ENCODE measurements at regions not wholly inside any gene's neighbourhood (a gene's known extent, or its start where the extent isn't known, plus 50 kb on each side); places are given as distances from the start of the nearest gene placed in this dataset.

GRCh38 chr19:29263305-29264135 lies 50.6 kb upstream of the UQCRFS1 start:
- DNase-seq, result peak; percentile 65 to 70

GRCh38 chr19:29264897-29265296 lies 51.9 kb upstream of the UQCRFS1 start:
- no peak for DNase-seq

- DNase-seq, result no peak
Measured at GRCh38 chr19:29265436-29265835, 52.5 kb upstream of the UQCRFS1 start.

DNA sequence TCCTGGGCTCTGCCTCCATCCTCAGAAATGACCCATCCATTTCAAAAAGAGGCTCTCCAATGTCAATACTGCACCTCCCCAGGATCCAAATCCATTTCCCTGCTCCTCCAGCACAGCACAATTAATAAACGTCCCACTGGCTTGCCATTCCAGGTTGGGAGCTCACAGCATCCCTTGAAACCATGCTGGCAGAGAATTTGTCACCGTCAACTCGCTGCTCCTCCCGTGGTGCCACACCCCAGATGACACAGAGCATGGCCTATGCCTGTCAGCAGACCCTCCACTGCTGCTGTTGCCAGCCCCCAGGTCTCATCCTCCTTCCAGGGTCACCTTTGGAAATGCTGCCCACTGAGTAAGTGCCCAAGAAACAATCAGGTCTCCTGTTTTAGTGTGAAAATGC lies 53.0 kb upstream of the UQCRFS1 start:
- no peak for DNase-seq

DNA sequence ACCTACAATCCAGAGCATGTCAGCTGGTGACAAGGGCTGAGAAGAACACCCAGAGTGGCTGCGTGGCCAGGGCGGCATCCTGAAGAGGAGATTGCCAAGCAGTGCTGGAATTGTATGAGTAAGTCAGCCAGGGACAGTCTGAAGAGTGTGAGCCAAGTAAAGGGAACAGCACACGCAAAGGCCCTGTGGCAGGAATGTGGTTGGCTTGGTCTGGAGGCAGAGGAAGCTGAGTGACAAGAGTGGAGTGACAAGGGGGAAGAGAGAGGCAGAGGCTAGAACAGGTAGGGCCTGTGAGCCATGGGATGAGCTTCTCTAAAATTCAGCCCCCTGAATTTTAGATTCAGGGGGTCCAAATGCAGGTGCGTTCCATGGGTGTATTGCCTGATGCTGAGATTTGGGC lies 53.7 kb upstream of the UQCRFS1 start:
- DNase-seq, result no peak

DNA sequence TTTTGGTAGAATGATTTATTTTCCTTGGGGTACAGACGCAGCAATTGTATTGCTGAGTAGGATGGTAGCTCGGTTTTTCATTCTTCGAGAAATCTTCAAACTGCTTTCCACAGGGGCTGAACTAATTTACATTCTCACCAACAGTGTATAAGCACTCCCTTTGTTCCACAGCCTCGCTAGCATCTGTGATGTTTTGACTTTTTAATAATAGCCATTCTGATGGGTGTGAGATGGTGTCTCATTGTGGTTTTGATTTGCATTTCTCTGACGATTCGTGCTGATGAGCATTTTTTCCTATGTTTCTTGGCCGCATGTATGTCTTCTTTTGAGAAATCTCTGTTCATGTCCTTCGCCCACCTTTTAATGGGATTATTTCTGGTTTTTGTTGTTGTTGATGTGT lies 54.8 kb upstream of the UQCRFS1 start:
- DNase-seq, result no peak

DNA sequence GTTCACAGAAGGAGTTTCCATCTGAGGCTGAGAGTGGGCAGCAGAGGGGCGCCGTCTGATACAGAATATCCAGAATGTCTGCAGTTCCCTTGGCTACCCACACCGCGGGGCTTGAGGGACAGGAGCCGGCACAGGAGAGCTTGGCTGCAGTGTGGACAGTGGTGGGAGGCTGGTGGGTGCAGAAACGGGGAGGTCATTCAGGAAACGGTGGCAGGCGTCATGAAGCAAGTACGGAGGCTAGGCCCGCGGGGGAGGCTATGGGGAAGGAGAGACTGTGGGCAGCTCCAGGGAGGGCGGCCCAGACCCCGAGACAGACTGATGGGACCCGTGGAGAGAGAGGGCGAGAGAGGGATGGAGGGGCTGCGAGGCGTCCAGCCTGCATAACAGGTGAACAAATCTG lies 55.2 kb upstream of the UQCRFS1 start:
- no peak for DNase-seq

- no peak for DNase-seq
Measured at GRCh38 chr19:29268721-29269393, 55.9 kb upstream of the UQCRFS1 start.

DNA sequence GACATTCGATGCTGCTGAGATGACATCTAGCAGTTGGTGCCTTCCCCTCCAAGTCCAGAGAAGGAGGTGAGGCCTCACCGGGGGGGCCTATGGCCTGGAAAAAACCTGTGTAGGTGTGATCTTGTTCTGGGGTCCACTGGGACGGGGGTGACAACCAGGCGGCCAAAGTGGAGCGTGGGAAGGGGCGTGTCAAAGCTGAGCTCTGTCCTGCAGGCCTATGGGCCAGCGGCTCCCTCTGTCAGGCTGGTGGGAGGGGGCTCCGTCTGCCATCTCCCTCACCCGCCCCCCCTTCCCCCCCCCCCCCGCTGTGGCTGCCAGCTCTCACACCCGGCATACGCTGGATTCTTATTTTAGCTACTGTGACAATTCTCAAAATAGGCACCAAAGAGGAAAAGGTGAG lies 56.7 kb upstream of the UQCRFS1 start:
- no peak for DNase-seq

DNA sequence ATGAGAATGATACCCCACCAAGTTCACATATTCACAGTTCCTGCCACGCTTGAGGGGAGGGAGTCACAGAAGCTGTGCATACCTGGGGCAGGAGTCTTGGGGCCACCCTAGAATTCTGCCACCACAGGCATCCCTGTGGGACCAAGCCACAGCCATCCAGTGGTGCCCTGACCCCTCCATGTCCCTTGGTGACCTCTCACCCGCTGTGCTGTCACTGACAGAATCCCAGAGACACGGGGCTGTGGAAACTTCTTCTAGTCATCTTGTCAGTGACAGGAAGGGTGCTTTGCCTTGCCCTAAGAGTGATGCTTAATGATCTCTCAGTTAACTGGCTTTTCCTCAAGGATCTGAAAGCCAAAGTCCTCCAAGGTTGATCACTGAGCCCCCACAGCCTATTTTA lies 58.4 kb upstream of the UQCRFS1 start:
- no peak for DNase-seq

DNA sequence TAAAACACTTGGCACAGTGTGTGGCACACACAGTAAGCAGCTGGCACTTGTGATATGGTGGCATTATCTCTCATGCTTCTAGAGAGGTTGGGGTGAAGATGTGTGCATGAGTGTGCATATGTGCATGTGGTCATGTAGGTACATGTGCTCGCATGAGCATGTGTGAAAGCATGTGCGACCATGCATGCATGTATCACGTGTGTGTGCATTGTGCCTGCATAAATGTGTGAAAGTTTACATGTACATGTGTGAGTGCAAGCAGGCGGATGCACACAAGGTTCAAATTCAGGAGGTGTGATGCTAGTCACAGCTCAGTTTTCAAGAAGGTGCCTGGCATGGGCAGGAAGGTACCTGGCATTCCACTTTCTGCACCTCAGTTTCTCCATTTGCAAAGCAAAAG lies 59.0 kb upstream of the UQCRFS1 start:
- DNase-seq, result no peak

DNA sequence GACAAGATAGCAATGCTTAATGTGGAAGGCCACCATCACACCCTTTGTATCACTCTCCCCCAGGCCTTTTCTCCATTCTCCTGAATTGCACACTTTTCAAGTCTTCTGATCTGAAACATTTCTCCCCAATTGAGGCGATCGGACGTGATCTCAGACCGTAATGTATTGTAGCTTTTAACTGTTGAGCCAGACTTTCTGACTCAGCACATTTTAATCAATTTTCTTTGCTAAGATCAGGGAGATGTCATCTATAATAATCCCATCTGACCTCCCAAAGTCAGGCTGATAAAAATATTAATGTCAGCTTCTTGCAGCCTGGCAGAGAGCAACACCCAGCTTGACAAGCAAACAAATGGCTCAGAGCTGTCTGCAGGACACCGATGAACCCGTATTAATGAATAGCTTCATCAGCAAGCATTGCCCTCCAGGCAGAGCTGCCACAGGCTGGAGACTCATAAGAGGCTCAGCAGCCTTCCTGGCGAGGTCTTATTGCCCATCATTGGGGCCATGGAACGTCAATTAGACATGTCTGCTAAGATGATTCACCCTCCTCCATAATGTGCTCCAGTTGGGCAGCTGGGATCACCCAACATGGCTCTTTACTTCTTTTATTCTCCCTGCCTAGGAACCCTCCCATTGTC lies 60.2 kb upstream of the UQCRFS1 start:
- DNase-seq, result no peak

GRCh38 chr19:29275266-29275665 lies 62.3 kb upstream of the UQCRFS1 start:
- no peak for DNase-seq

- peak; percentile 39 to 61 for DNase-seq
Measured at GRCh38 chr19:29277102-29277501, 64.2 kb upstream of the UQCRFS1 start.

DNA sequence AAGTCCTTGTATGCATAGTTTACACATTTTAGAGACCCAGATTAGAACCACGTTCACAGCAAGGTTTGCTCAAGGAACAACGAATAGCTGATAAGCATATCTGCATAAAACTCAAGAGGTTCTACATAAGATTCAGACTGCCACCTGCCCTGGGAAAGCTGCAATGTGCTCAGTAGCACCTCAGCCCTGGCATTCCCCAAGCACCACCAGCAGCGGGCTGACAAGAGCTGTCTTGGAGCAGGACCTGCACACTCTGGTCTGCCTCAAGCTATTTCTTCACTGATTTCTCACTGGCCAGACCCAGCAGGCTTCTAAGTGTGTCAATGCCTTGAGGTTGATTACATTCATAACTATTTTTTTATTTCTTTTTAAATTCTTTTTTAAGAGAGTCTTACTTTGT lies 65.8 kb upstream of the UQCRFS1 start:
- DNase-seq, result no peak

DNA sequence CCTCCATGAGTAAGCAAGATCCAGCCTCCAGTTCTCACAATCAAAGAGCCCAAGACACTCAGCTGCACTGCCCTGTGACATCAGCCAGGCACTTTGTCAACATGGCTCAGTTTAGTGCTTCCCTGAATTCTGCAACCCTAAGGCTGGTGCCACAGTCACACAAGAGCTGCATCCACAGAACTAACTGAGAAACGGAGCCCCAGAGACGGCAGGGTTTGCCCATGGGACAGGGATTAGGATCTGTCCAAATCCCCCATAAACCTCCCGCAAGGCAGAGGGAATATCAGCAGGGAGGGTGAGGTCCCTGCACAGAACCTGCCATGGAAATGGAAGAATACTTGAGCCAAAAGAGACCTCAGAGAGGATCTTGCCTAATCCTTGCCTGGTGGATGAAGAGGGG lies 70.4 kb upstream of the UQCRFS1 start:
- DNase-seq, result no peak

- no peak for DNase-seq
Measured at GRCh38 chr19:29285187-29285687, 72.3 kb upstream of the UQCRFS1 start.

GRCh38 chr19:29285878-29286277 lies 72.9 kb upstream of the UQCRFS1 start:
- no peak for DNase-seq

DNA sequence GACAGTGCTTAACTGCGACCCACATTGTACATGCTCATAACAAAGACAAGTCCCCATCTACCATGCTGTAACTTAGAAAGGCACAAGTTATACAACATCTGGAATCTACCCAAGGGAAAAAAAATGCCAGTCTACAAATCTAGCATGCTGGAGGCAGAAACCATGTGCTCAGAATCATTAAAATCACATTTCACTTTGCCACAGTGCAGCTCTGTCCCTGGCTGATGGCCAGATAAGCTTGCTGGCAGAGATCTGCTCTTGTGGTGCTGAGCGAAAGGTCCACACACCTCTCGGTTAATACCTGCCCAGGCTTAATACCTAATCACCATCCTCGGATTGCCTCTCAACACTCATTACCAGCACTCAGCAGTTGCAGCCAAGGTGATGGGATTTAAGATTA lies 74.1 kb upstream of the UQCRFS1 start:
- DNase-seq, result no peak

- no peak for DNase-seq
Measured at GRCh38 chr19:29288256-29288655, 75.3 kb upstream of the UQCRFS1 start.

- no peak for DNase-seq
Measured at GRCh38 chr19:29289020-29289419, 76.1 kb upstream of the UQCRFS1 start.

DNA sequence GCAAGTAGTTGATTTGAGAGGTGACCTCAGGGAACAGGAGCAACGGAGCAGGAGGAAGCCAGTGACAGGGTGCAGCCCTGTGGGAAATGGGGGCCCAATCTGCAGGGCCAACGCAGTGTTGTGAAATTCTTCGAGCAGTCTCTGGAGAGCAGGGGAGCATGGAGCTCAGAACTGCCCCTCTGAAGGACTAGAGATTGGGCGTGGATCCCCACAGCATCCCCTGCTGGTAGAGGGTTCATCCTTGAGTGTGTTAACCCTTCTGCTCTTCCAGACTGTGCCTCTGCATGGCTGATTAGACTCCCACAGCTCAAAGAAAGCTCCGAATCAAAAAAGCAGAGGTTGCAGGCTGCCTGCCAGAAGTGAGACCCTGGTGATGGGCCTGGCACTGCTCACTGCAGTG lies 77.9 kb upstream of the UQCRFS1 start:
- DNase-seq, result no peak

GRCh38 chr19:29292153-29292552 lies 79.2 kb upstream of the UQCRFS1 start:
- DNase-seq, result no peak

DNA sequence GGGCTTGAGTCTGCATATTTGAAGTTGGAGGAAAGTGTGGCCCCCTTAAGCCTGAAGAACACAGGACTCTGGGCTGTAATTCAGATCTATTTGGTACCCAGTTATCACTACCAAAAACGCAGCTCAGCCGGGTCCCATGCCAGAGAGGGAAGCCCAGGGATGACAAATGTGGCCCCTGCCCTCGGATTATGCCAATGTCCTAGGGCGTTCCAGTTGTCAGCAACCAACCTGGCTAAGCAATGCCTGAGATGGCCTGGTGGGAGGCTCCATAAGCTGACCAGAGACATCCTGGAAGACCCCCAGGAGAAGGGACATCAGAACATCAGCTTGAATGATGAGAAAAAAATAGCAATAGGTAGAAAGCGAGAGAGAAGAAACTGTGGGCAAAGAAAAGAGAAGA lies 79.6 kb upstream of the UQCRFS1 start:
- no peak for DNase-seq
